ENCODE measurements at regions not wholly inside any gene's neighbourhood (a gene's known extent, or its start where the extent isn't known, plus 50 kb on each side); places are given as distances from the start of the nearest gene placed in this dataset.

DNA sequence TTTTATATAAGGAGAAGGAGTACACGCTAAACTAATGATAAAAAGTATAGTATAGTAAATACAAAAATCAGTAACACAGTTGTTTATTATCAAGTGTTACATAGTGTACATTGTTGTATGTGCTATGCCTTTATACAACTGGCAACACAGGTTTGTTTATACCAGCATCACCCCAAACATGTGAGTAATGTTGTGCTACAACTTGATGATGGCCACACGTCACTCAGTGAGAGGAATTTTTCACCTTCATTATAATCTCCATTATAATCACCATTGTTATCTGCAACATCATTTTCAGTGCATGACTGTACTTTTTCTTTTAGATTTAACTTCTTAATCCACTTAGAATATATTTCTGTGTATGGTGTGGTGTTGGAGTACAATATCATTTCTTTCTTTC is 204.0 kb upstream of the CTNNB1 start:
- DNase-seq (ENCODE audit: low read depth), result no peak

DNA sequence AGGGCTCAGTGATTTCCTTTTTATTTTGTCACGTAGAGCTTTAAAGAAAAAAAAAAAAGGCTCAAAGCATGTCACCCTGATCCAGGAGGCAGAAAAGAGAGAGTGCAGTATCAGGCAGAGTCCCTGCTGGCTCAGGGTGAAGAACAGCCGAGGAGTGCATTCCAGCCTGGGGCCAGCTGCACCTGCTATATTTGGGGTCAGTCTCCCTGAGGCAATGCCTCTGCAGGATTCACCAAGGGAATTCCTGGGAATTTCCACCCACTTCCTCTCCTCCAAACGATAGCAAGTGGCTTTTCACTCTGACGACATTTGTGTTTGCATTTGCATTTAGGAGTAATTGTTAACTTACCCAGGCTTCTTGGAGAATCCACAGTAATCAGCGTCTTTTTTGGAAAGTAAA is 202.9 kb upstream of the CTNNB1 start:
- no peak for DNase-seq (ENCODE audit: low read depth)

DNA sequence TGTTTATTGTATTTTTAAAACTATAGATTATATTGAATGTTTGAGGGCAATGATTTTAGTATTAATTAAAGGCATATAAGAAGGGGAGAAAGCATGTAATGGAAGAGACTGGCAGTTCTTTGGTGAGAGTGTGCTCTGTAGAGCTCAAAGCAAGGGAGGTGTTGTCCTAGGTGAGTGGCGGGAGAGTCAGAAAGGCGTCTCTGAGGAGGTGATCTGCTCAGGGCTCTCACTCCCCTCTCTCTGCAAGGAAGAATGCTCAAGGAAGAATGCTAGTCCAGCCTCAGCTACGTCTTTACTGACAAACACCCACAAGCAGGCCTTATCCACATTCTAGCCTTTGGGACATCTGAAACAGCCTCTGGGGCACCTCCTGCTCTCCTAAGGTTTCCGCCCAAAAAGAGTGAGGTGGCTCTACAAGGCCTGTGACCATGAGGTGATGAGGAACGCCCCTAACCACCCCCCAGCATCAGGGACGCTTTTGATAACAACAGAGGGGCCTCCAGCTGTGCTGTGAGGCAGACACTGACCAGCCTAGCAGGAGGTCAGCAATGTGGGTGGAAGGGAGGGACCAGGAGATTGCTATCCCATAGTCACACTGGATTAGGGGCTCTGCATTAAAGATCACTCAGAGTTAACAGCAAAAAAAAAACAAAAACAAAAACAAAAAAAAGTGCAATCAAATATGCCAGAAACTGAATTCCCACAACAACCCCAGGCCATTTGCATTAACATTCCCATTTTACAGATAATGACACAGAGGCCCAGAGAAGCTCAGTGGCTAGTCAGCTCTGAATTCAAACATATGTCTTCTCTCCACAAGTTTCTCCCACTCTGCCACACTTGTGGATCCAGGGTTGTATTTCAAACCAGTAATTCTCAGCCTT is 202.2 kb upstream of the CTNNB1 start:
- DNase-seq (ENCODE audit: low read depth), result no peak

DNA sequence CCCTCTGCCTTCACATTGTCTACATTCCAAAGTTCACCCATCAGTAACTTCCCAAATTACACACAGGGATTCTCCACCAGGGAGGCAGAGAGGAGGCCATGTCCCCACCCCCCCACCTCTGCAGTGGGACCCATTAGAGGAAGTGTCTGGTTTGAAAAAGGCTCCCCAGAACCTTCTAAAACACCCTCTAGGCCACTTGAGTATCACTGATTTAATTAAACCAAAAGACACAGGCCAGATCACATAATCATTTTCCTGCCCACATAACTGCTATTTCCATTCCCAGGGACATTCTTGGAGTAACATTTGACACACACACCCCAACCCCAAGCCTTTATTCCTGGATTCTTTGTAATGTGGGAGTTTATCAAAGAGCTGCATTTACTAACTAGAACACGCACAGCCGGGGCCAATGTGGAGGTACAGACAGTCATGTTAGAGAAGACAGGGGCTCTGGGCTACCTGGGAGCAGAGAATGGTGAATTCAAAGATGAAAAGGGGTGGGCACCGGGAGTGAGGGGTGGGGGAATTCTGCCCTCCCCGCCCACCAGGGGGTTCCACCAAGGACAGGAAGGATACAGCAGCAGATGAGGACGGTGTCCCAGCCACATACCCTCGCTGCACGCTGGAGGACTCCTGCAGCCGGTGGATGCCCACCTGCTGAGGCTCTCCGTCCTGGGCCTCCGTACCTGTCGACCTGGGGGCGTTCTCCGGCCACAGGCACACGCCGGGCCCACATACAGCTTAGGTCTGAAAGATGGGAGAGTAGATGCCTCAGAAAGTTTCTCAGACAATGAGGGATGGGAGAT is 201.4 kb upstream of the CTNNB1 start:
- DNase-seq (ENCODE audit: low read depth), result no peak

DNA sequence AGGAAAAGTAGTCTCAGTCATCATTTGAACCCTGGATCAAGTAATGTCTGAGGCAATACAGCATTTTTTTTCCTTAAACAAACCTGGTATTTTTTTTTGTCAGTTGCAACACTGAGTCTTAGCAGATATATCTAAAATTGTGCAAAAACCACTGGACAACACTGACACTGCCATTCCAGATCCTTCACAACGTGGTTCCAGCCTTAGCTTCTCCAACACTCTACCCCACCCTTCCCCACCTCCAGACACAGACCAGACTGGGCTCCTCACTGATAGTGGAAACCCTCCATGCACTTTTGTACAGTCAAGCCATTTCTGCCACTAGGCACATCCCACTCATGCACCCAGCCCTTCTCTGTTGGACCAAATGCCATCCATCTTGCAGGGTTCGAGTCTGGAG is 199.6 kb upstream of the CTNNB1 start:
- DNase-seq (ENCODE audit: low read depth), result no peak

DNA sequence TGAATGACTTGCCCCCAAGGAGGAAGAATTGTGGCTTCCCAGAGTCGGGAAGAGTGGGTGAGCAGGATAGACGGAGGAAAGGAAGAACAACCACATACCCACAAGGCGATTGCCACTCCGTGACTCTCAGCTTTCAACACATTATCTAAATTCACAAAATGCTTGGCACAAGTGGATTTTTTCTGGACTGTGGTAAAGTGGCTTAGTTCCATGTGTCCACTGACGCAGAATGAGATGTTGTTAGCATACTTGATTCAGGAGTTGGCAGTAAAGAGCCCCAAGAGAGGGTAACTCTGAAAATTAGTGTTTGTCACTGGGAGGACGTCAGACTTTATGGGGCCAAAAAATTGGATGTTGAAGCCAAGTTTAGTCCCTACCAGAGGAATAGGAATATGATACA is 198.8 kb upstream of the CTNNB1 start:
- no peak for DNase-seq (ENCODE audit: low read depth)

DNA sequence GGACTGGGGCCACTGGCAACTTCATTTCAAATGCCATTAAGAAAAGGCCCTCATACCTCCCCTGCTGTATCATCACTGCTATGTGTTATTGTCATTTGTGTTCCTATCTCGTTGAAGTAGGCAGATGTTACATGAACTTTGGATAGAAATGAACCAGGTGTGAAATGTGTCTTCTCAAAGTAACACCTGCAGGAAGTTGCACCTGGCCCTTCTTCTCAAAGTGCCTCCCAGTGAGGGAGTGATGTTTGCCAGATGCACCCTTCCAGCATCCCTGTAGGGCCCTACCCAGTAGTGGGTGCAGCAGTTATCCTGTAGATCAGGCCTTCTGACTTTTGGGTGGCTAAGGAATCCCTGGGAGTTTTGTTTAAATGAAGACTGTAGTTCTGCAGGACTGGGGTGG is 197.7 kb upstream of the CTNNB1 start:
- no peak for DNase-seq (ENCODE audit: low read depth)

DNA sequence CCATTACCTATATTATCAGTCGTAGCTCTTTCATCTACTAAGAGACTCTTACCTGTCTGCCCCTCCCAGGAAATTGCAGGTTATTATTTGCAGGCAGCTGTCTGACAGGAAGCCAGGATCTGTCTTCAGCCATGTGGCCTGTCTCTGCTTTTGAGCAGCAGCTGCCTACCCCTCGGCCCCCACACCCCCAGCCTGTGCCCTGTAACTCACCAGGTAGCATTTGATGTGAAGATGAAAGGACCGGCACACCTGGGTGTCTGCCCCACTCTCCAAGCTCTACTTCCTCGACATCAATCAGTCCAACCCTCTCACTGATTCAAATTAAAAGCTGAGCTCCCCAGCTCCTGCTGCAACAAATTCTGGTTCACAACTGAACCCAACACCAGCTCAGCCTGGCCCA is 197.2 kb upstream of the CTNNB1 start:
- no peak for DNase-seq (ENCODE audit: low read depth)

DNA sequence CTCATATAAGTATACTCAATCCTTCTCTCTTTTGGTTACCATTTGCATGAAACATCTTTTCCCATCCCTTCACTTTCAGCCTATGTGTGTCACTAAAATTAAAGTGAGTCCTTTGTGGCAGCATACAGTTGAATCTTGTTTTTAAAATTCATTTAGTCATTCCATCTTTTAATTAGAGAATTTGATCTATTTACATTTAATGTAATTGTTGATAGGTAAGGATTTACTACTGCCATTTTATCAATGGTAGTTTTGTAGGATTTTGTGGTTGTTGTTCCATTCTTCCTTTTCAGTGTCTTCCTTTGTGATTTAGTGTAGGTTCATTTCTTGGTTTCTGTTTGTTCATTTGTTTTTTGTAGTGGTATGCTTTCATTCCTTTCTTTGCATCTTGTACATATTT is 191.9 kb upstream of the CTNNB1 start:
- no peak for DNase-seq (ENCODE audit: low read depth)

DNA sequence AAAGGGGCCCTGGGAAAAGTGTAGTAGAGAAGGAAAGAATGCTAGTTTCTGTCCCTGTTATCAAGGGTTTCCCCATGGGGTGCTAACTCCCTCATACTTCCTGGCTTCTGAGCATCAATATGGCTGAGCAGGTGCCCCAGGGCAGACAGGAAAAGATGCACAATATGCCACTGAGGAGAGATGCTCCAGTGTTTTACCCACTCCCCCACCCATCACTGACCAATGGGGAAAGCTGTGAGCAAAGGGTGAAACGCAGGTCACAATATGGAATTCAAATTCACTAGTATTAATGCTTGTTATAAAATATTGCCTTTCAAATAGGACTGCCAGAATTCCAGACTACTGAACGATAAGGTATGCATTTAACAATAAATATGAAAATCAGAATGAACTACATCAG is 187.5 kb upstream of the CTNNB1 start:
- DNase-seq (ENCODE audit: low read depth), result no peak

DNA sequence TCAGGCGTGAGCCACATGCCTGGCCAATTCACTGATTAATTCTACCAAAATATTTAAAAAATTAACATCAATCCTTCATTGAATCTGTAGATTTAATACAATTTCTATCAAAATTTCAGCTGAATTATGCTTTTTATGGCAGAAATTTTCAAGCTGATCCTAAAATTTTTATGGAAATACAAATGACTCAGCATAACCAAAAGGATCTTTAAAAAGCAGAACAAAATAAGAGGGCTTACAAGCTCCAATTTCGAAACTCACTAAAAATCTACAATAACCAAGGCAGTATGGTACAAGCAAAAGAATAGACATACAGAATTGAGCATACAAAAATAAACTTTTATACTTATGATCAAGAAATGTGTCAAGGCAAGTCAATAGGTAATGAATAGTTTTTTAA is 180.4 kb upstream of the CTNNB1 start:
- no peak for DNase-seq (ENCODE audit: low read depth)

DNA sequence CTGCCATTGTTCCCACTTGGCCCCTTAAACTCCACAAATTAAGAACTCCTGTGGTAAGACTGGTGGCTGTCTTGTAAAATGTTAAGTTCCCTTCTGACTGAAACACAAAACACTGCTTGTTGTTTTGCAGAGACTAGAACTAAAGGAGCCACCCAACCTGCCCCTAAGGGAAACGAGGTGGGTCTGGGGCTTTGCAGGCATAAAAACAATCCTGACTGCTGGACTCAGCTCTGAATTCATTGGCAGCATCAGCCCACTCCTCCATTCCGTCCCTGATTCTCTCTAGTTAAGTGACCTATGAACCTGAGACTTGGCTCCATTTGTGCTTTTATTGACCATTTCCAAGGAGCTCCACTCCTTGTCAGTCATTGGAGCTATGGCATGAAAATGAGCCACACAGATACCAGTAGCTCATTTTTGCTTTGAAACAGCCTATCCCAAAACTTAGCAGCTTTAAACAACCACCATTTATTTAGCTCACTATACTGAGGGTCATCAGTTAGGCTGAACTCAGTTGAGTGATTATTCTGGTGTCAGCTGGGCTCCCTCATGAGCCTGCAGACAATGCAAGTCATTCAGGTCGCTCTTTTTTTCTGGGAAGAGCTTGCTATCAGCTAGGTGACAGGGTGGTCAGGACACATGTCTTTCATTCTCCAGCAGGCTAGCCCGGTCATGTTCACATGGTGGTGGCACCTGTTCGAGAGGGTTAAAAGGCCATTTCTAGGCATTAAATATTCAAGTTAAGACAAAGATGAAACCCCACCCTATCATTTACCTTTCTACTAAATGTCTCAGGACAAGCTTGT is 175.1 kb upstream of the CTNNB1 start:
- no peak for DNase-seq (ENCODE audit: low read depth)

DNA sequence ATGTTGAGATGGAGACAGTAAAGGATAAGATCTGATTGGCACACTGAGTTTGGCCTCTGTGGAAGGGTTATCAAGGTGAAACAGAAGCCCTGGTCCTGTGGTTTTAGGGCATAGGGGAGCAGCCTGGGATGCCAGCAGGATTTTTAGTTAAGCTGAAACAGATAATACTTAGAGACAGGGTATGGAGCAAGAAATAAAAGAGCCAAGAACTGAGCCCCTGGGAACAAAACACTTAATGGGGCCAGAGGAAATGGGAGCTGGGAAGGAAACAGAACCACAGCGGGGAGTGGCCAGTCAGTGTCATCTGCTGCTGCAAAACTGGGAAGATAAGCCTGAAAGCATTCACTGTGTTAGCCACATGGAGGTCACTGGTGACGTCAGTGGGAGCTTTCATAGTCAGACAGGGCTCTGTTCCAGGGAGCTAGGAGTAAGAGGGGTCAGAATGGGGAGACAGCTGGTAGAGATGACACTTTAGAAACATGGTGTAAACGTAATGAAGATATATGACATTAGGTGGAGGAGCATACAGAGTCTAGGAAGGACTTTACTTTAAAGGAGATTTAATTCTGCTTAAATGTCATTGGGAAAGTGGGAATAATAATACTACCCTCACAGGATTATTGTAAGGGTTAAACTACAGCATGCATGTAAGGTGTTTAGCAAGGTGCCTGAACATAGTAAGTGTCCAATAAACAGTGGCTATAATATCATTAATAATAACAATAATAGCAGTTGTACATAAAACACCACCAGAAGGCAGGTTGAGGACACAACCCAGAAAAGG is 172.7 kb upstream of the CTNNB1 start:
- peak; percentile 60 for DNase-seq (ENCODE audit: low read depth)

DNA sequence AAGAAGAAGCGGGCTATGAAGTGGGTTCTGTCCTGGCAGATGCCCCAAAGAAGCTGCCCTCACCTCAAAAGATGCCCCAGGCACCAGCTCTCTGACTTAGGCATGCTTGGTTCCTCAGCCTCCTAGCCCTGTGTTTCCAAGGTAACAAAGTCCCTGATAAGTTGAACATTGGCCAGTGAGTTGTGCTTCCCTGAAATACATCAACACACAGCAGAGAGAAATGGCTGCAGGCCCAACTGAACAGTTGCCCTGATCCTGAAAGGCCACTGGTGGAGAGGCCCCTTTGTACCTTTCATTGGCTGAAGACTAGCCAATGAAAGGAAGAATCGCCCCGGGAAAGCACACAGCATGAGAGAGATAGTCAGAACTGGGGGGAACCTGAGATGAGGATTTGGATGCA is 169.9 kb upstream of the CTNNB1 start:
- no peak for DNase-seq (ENCODE audit: low read depth)

DNA sequence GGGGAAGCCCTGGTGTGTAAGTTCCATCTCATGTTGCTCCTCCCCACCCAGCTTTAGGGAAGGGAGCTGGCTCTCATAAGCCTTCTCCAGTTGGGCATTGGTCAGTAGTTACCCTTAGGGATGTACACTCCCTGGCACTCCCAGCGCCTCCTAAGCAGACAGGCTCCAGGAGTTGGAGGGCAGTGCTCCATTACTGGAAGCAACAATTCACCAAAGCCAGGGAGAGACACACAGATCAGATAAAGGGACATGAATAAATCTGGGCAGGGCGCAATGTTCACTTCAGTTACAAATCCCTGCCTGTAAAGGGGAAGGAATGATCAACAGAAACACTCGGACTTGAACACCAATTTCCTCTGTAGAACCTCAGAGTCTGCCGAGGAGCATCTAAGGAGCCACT is 169.1 kb upstream of the CTNNB1 start:
- no peak for DNase-seq (ENCODE audit: low read depth)

DNA sequence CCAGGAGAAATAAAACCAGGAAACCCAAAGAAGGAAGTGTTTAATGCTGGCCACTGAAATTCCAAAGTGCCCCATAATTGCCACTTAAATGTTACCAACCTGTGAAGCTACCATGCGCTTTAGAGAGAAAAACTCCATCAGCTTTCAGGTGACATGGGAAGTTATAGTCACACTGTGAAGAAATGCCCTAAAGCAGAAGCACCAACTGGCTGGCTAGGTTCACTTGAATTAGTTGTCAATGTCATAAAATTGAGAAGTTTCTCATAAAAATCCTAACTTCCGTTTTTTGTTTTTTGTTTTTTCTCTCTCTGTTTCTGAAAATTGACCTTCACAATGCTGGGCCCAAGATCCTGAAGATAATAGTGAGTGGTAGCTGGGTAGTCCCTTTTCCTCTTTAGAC is 167.9 kb upstream of the CTNNB1 start:
- DNase-seq (ENCODE audit: low read depth), result no peak

DNA sequence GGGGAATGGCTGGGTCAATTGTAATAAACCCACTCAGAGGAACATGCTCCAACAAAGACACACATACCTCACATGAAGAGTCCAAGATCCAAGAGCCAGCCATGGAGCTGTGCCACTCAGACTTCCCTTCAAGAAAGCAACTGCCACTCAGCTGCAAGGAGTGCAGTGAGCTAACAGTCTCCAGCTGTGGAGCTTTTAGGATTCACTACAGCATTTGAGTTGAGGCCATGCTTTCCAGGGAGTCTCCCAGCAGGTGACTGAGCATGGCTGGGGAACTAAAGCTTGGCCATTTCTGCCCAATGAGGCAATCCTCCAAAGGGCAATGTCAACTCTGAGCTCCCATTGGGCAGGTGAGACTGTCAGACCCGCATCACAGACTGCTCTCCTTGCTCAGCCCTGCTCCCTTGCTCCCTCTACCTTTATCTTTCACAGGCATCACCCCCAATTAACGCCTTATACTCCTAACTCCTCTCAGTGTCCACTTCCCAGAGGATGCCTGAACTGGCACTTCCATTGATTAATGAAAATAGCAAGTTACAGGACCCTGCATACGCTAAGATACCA is 165.3 kb upstream of the CTNNB1 start:
- DNase-seq (ENCODE audit: low read depth), result no peak

DNA sequence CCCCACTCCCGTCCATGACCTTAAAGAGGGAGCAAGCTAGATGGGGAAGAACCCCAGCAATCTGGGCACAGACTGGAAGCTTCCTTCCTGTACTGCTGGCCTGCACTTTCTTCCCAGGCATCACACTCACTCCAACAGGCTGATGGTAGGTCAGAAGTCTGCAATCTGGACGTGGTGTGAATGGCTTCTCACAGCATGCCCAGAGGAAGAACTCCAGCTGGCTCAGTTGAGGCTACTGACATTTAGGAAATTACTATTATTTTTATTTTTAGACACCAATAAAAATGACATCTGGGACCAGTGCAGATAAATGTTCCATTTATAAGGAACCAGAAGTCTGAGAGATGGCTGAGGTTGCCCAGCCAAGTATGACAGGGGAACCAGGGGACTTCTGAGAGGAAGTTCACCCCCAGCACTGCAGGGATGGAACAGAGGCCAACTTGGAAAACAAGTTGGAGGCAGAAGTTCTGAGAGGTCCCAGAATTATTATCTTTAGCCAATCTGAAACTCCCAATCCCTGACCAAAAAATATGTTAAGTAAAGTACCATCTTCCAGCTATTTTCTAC is 163.8 kb upstream of the CTNNB1 start:
- DNase-seq (ENCODE audit: low read depth), result no peak

DNA sequence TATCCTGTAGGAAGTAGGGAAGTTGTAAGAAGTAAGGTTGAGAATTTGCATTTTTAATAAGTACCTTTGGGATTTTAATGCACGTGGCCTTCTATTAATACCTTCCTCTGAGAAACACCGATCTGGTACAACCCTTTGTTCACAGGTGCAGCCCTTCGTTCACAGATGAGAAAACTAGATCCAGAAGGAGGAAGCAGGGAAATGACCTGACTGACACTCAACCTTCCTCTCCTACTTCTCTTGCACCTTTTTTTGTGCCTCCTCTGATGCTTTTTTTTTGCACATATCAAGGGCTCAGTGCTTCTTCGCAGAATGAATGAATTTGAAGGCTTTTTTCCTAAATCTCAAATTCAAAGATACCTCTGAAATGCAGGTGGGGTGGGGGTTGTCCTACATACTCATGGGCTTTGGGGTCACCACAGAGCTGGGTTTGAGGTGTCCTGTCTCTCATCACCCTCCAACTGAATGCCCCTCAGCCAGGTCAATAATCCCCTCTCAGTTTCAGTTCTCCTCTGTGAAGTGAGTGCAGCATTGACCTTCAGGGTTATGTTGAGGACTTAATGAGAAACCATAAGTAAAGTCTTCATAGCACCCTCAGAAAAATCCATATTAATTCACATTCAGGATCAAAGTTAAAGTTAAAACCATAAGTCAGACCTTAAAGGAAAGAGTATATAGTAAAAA is 161.5 kb upstream of the CTNNB1 start:
- no peak for DNase-seq (ENCODE audit: low read depth)

DNA sequence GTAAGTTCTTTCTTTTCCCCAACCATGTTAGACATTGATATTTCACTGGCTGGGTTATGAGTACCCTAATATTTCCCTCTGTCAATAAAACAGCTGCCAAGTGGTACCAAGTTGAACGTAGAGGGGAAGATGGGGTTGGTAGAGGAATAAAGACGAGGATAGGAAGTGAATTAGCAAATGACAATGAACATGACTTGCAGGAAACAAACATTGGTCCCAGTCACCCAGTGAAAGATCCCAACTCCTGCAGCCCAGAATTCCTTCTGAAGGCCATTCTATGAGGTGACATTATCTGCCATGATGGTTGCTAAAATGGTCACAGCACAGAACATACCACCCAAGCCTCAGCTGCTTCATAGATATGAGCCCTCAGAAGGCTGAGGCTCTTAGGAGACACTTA is 159.0 kb upstream of the CTNNB1 start:
- DNase-seq (ENCODE audit: low read depth), result no peak

DNA sequence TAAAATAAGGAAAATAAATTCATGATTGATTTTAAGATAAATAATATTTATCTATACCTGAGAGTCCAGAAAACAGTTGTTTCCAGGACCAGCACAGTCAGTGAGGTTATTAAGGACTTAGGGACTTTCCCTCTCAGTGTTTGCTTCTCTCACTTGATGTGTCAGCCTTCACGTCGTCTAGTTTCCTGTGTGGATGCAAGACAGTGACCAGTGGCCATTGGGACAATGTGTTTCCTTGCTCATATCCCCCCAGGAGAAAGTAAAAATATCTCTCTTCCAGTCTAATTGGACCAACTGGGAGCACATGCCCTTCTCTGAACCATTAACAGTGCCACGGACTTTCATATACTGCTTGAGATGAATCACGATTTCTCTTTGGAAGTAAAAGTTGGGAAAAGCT is 157.8 kb upstream of the CTNNB1 start:
- no peak for DNase-seq (ENCODE audit: low read depth)
